Spleen (tissue), 7 donors: ENCODE measurements at regions not wholly inside any gene's neighbourhood (a gene's known extent, or its start where the extent isn't known, plus 50 kb on each side); places are given as distances from the start of the nearest gene placed in this dataset.

Experiments used
- CTCF ChIP-seq, 11 experiments: fragments of 200-600 bp in 7 of 11; fragments of 450-650 bp in 4 of 11; sonication (generic) in 4 of 11; IDR thresholded peaks in 8 of 11; conservative IDR thresholded peaks in 3 of 11; 1 replicate in 7 of 11; 2 replicates in 4 of 11; pipeline versions ENCODE4 v1.4.0 to v1.8.0; 2016 to 2021; ENCODE audit warnings: antibody characterized with exemption in 11 of 11, inconsistent platforms in 4 of 11, mild to moderate bottlenecking in 1 of 11
- POLR2A ChIP-seq, 3 donors: fragments of 450-650 bp; IDR thresholded peaks; one replicate each; pipeline ENCODE4 v1.5.1; 2017; ENCODE audit warnings: antibody characterized with exemption in 3 of 3, mild to moderate bottlenecking in 1 of 3
- POLR2AphosphoS5 ChIP-seq, 3 donors: sonication (generic); formaldehyde crosslinking; IDR thresholded peaks; one replicate each; pipeline ENCODE4 v1.5.1; 2017; ENCODE audit warnings: antibody characterized with exemption in 3 of 3
- donor health status: DM: no; HTN: no; CAD: no; lungs with moderate emphysema.
- donor health status: DM: no; HTN: no; CAD: no.
- donor health status: DM: no; HTN: no; CAD: no.

GRCh38 chr14:104352493-104353220 lies 214.3 kb downstream of the KIF26A start:
- TF ChIP-seq POLR2AphosphoS5 (IDR thresholded peaks at IDR 0.05) = no peak
- no peak for TF ChIP-seq CTCF (IDR thresholded peaks at IDR 0.05 in 8 of 11, conservative IDR thresholded peaks at IDR 0.05 in 3 of 11)
- TF ChIP-seq POLR2A (IDR thresholded peaks at IDR 0.05) = no peak
